Osteocyte (in vitro differentiated cells): ENCODE measurements at regions not wholly inside any gene's neighbourhood (a gene's known extent, or its start where the extent isn't known, plus 50 kb on each side); places are given as distances from the start of the nearest gene placed in this dataset.

Experiments
- DNase-seq: peaks from one replicate; pipeline ENCODE4 v3.0.0; 2021; ENCODE audit warnings: mixed read lengths; ENCODE audit not compliant: unreplicated experiment; ENCODE audit errors: extremely low spot score
- H3K27ac Mint-ChIP-seq: one replicate; pipeline ENCODE4 v1.8.0; 2021; ENCODE audit warnings: mild to moderate bottlenecking, mixed read lengths; ENCODE audit not compliant: unreplicated experiment
- H3K27me3 Mint-ChIP-seq: one replicate; pipeline ENCODE4 v1.8.0; 2021; ENCODE audit warnings: mixed read lengths; ENCODE audit not compliant: unreplicated experiment
- H3K36me3 Mint-ChIP-seq: one replicate; pipeline ENCODE4 v1.8.0; 2021; ENCODE audit warnings: mixed read lengths; ENCODE audit not compliant: unreplicated experiment
- H3K4me1 Mint-ChIP-seq: one replicate; pipeline ENCODE4 v1.8.0; 2021; ENCODE audit warnings: mixed read lengths; ENCODE audit not compliant: unreplicated experiment
- H3K4me3 Mint-ChIP-seq: one replicate; pipeline ENCODE4 v1.8.0; 2021; ENCODE audit warnings: mild to moderate bottlenecking, moderate library complexity, mixed read lengths; ENCODE audit not compliant: unreplicated experiment
- H3K9me3 Mint-ChIP-seq: one replicate; pipeline ENCODE4 v1.8.0; 2021; ENCODE audit warnings: mixed read lengths; ENCODE audit not compliant: unreplicated experiment
- CTCF ChIP-seq: fragments of 200-600 bp; sonication (generic); IDR thresholded peaks from 2 replicates; pipeline ENCODE4 v1.5.0; 2021; ENCODE audit warnings: antibody characterized with exemption, mild to moderate bottlenecking, moderate library complexity

- Mint-ChIP-seq H3K4me1 (no peaks in the 10 kb centered on the region), H3K27me3 (peaks cover 16% of the 10 kb centered on the region), H3K27ac (no peak overlapping the region), H3K9me3 (peaks cover 10% of the 10 kb centered on the region), H3K36me3 (no peaks in the 10 kb centered on the region), H3K4me3 (no peak overlapping the region)
- no peak for TF ChIP-seq CTCF
- DNase-seq = no peak
Observed at GRCh38 chr3:80152692-80153091, 384.9 kb upstream of the ROBO1 start.

DNA sequence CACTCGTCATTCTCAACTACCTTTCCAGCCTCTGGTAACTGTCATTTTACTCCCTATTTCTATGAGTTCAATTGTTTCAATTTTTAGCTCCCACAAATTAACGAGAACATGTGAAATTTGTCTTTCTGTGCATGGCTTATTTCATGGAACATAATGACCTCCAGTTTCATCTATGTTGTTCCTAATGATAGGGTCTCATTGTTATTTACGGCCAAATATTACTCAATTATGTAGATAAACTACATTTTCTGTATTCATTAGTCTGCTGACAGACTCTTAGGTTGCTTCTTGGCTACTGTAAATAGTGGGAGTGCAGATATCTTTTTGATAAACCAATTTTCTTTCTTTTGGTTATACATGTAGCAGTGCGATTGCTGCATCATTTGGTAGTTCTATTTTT lies 374.9 kb upstream of the ROBO1 start:
- TF ChIP-seq CTCF = no peak
- DNase-seq = no peak
- no peak overlapping the region for H3K27ac Mint-ChIP-seq
- H3K27me3 Mint-ChIP-seq = peaks cover 10% of the 10 kb centered on the region
- H3K4me1 Mint-ChIP-seq = no peaks in the 10 kb centered on the region
- H3K36me3 Mint-ChIP-seq = no peaks in the 10 kb centered on the region
- no peak overlapping the region for H3K4me3 Mint-ChIP-seq
- peaks cover 7% of the 10 kb centered on the region for H3K9me3 Mint-ChIP-seq

DNA sequence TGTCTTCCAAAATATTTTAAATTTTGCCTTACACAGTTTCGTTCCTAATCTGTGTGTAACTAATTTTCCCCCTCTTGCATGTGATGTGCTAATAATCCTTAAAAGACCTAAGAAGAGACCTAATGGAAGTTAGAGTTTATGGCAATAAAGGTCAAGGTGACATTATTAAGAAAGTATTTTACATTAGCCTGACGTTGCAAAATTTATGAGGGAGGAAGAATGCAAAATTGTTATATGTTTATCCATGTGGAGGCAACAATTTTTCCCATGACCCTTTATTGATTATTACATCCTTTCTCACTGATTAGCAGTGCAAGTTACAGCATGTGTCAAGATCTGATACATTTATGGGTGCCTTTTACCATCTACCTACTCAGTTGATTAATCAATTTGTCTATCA lies 373.8 kb upstream of the ROBO1 start:
- Mint-ChIP-seq H3K27ac (no peak overlapping the region), H3K4me1 (no peaks in the 10 kb centered on the region), H3K27me3 (peaks cover 10% of the 10 kb centered on the region), H3K36me3 (no peaks in the 10 kb centered on the region), H3K9me3 (peaks cover 7% of the 10 kb centered on the region), H3K4me3 (no peak overlapping the region)
- DNase-seq = no peak
- no peak for TF ChIP-seq CTCF

DNA sequence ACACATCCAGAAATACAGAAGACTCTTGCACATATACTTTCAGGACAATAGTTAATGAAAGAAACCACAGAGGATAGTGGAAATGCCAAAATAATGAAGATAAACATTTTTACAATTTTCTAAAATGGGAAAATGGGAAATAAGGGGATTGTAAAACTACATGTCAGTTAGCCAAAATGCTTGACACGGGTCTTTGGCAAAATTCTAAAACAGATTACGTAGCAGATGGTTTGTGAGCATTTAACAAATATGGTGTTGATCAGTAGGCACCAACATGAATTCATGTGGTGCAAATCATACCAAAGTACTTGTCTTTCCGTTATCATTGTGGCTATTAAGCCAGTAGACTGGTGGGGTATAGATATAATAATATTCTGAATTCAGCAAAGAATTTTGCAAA lies 348.5 kb upstream of the ROBO1 start:
- Mint-ChIP-seq H3K4me1 (no peaks in the 10 kb centered on the region), H3K36me3 (no peaks in the 10 kb centered on the region), H3K9me3 (no peaks in the 10 kb centered on the region), H3K4me3 (no peak overlapping the region), H3K27me3 (no peaks in the 10 kb centered on the region), H3K27ac (no peak overlapping the region)
- no peak for DNase-seq
- no peak for TF ChIP-seq CTCF

DNA sequence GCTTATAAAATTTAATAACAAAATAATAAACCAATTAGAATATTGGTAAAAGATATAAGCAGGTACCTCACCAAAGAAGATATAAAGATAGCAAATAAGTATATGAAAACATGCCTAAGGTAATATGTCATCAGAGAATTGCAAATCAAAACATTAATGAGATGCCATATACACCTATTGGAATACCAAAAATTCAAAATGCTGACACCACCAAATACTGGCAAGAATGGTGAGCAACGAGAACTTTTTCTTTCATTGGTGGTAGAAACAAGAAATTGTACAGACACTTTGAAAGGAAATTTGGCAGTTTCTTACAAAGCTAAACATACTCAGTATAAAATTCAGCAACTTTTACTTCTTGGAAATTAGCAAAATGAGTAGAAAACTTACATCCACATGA lies 346.9 kb upstream of the ROBO1 start:
- no peaks in the 10 kb centered on the region for H3K27me3 Mint-ChIP-seq
- H3K27ac Mint-ChIP-seq = no peak overlapping the region
- no peaks in the 10 kb centered on the region for H3K9me3 Mint-ChIP-seq
- no peak for DNase-seq
- H3K4me3 Mint-ChIP-seq = no peak overlapping the region
- H3K4me1 Mint-ChIP-seq = no peaks in the 10 kb centered on the region
- TF ChIP-seq CTCF = no peak
- no peaks in the 10 kb centered on the region for H3K36me3 Mint-ChIP-seq
